B cell (primary cell): ENCODE measurements at regions not wholly inside any gene's neighbourhood (a gene's known extent, or its start where the extent isn't known, plus 50 kb on each side); places are given as distances from the start of the nearest gene placed in this dataset.

ENCODE experiments used
- ATAC-seq: fragments of 200-7000 bp; cut with Tn5 transposase; one replicate; pipeline ENCODE4 v1.10.0; 2021; ENCODE audit warnings: low read depth, mild to moderate bottlenecking, moderate number of reproducible peaks, moderate library complexity
- CTCF ChIA-PET: fragments of 350-600 bp; sonication (Branson Sonifier 250); formaldehyde crosslinking; loops from one replicate; lab custom pipeline; 2021; ENCODE audit warnings: antibody characterized with exemption, inconsistent platforms; lab: Charles Lee
- POLR2A ChIA-PET: fragments of 350-600 bp; sonication (Branson Sonifier 250); formaldehyde crosslinking; loops from one replicate; lab custom pipeline; 2021; ENCODE audit warnings: antibody characterized with exemption; lab: Charles Lee
- DNase-seq: peaks from one replicate; pipeline ENCODE4 v3.0.0; 2013
- H2AFZ ChIP-seq: 2 replicates; pipeline ENCODE4 v1.6.1; 2012; ENCODE audit warnings: mild to moderate bottlenecking, low read depth, low read length; ENCODE audit not compliant: insufficient read depth, poor library complexity, severe bottlenecking
- H3K27ac ChIP-seq, 2 donors: 1 replicate in 1 of 2; 2 replicates in 1 of 2; pipeline ENCODE4 v1.5.1; 2012 to 2013; ENCODE audit warnings: low read length in 2 of 2, mild to moderate bottlenecking in 2 of 2, moderate library complexity in 1 of 2
- H3K27me3 ChIP-seq, 4 experiments: fragments of 200-600 bp in 1 of 4; sonication (generic) in 1 of 4; replicated peaks in 1 of 4; 1 replicate in 2 of 4; 2 replicates in 2 of 4; pipeline versions ENCODE4 v1.6.1 to v1.7.0; 2013 to 2016; ENCODE audit warnings: low read length in 3 of 4, mild to moderate bottlenecking in 2 of 4, mixed read lengths in 1 of 4, moderate library complexity in 1 of 4; ENCODE audit not compliant: insufficient read depth in 4 of 4, control insufficient read depth in 3 of 4; ENCODE audit errors: control extremely low read depth in 1 of 4
- H3K36me3 ChIP-seq, 2 experiments: replicated peaks in 1 of 2; 1 replicate in 1 of 2; 2 replicates in 1 of 2; pipeline versions ENCODE4 v1.6.1 to v1.7.1; 2013; ENCODE audit warnings: low read length in 1 of 2; ENCODE audit not compliant: insufficient read depth in 2 of 2, control insufficient read depth in 1 of 2; ENCODE audit errors: control extremely low read depth in 1 of 2, extremely low read depth in 1 of 2
- H3K4me1 ChIP-seq, 2 donors: fragments of 200-600 bp in 1 of 2; sonication (generic) in 1 of 2; 1 replicate in 1 of 2; 2 replicates in 1 of 2; pipeline versions ENCODE4 v1.5.1 to v1.6.1; 2013 to 2017; ENCODE audit warnings: low read length in 2 of 2; ENCODE audit not compliant: control insufficient read depth in 2 of 2, insufficient read depth in 2 of 2
- H3K4me2 ChIP-seq: replicated peaks from 2 replicates; pipeline ENCODE3; 2012; ENCODE audit warnings: mild to moderate bottlenecking, low read depth, low read length; ENCODE audit not compliant: poor library complexity, severe bottlenecking
- H3K4me3 ChIP-seq, 5 experiments: fragments of 200-600 bp in 1 of 5; sonication (generic) in 1 of 5; 1 replicate in 3 of 5; 2 replicates in 2 of 5; pipeline versions ENCODE4 v1.5.1 to v1.7.0; 2011 to 2016; ENCODE audit warnings: low read length in 4 of 5, mild to moderate bottlenecking in 4 of 5, low read depth in 2 of 5, control low read depth in 1 of 5, moderate library complexity in 1 of 5; ENCODE audit not compliant: insufficient read depth in 1 of 5; ENCODE audit errors: control extremely low read depth in 1 of 5, extremely low read depth in 1 of 5
- H3K79me2 ChIP-seq: fragments of 200-600 bp; sonication (generic); one replicate; pipeline ENCODE4 v1.6.0; 2016; ENCODE audit warnings: low read length; ENCODE audit not compliant: control insufficient read depth, insufficient read depth
- H3K9ac ChIP-seq: fragments of 200-600 bp; sonication (generic); 2 replicates; pipeline ENCODE4 v1.6.1; 2017; ENCODE audit warnings: mild to moderate bottlenecking, low read length, moderate library complexity
- H3K9me3 ChIP-seq, 3 donors: one replicate each; pipeline versions ENCODE4 v1.6.1 to v1.7.1; 2013; ENCODE audit warnings: low read length in 2 of 3; ENCODE audit not compliant: control insufficient read depth in 2 of 3, insufficient read depth in 1 of 3; ENCODE audit errors: control extremely low read depth in 1 of 3
- H4K20me1 ChIP-seq: 2 replicates; pipeline ENCODE4 v1.6.0; 2012; ENCODE audit warnings: mild to moderate bottlenecking, low read length; ENCODE audit not compliant: insufficient read depth, control insufficient read depth, poor library complexity, severe bottlenecking
- H3K27ac Mint-ChIP-seq: one replicate; pipeline ENCODE4 v1.8.0; 2021; ENCODE audit warnings: mixed read lengths
- H3K27me3 Mint-ChIP-seq: one replicate; pipeline ENCODE4 v1.8.0; 2021; ENCODE audit warnings: mixed read lengths
- H3K4me1 Mint-ChIP-seq: one replicate; pipeline ENCODE4 v1.8.0; 2021; ENCODE audit warnings: mixed read lengths
- H3K4me3 Mint-ChIP-seq: one replicate; pipeline ENCODE4 v1.8.0; 2021; ENCODE audit warnings: mixed read lengths
- H3K9me3 Mint-ChIP-seq: one replicate; pipeline ENCODE4 v1.8.0; 2022; ENCODE audit warnings: mixed read lengths; ENCODE audit not compliant: insufficient read depth
- CTCF ChIP-seq: fragments of 200-600 bp; IDR thresholded peaks from one replicate; pipeline ENCODE4 v1.8.0; 2022; ENCODE audit warnings: antibody characterized with exemption, mild to moderate bottlenecking
- EZH2 ChIP-seq: IDR thresholded peaks from 2 replicates; pipeline ENCODE4 v1.6.1; 2012; ENCODE audit warnings: borderline replicate concordance, low read depth, mild to moderate bottlenecking, moderate library complexity, low read length; ENCODE audit not compliant: insufficient read depth, poor library complexity, severe bottlenecking
- WGBS: methylation state at CpG from one replicate; pipeline ENCODE4 v1.1.5; 2013; ENCODE audit warnings: missing lambda C conversion rate; ENCODE audit not compliant: insufficient coverage; 5-methylcytosine and 5-hydroxymethylcytosine counted together
- intact Hi-C: fragments of 100-400 bp; cut with micrococcal nuclease; formaldehyde crosslinking; loops from one replicate; pipeline ENCODE4 v1.10.0; 2022

DNA sequence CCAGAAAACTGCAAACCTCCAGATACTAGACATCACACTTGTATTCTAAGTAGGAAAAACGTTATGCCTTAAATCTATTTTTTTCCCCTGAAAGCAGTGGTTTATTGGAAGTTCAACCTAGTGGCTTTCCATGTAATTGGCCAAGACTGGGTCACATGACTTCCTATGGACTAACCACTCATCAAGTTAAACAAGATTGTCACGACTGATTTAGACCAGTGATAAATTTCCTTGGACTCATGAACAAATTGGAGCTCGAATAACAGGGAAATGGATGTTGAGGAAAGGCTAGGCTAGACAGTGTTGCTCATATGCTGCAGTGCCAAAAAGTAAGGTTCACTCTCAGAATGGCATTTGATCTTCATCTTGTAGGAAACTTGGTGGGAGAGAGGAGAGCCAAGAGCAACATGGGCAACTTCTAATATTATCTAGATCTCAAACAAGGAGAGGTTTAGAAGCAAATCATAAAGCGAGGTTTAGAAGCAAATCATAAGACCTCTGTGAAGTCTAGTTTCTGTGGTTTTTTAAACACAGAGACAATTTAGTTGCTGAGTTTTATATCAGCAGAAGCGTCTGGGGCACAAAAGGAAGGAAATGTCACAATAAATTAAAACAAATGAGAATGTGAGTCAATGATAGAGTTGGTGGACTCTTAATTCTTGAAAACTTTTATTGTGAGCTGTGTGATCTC lies 165.6 kb upstream of the BOD1L1 start:
- intact Hi-C loops, result no loop called here
- CTCF ChIA-PET, result no interaction called here

More for the DNA sequence above, 165.6 kb upstream of the BOD1L1 start:
- Histone ChIP-seq H3K79me2 (no peaks in the 10 kb centered on the region), H3K9me3 (peaks cover 0 to 4% (median 3%) of the 10 kb centered on the region in 3 donors), H2AFZ (no peak overlapping the region), H3K27ac (no peak overlapping the region), H3K9ac (no peak overlapping the region), H3K36me3 (no peaks in the 10 kb centered on the region), H3K4me1 (no peaks in the 10 kb centered on the region), H3K4me2 (no peak overlapping the region), H3K4me3 (no peak overlapping the region), H4K20me1 (no peaks in the 10 kb centered on the region), H3K27me3 (no peaks in the 10 kb centered on the region)
- Mint-ChIP-seq H3K4me1 (no peaks in the 10 kb centered on the region), H3K27ac (no peak overlapping the region), H3K9me3 (no peaks in the 10 kb centered on the region), H3K4me3 (no peak overlapping the region), H3K27me3 (peaks cover 18% of the 10 kb centered on the region)
- ATAC-seq (no peak), DNase-seq (no peak)
- TF ChIP-seq EZH2 (no peak), CTCF (no peak)
- WGBS, result 0% methylated on average over 1 of the region's 5 CpGs
- POLR2A ChIA-PET, result no interaction called here
